Heart left ventricle (tissue), 13 donors: ENCODE measurements at regions not wholly inside any gene's neighbourhood (a gene's known extent, or its start where the extent isn't known, plus 50 kb on each side); places are given as distances from the start of the nearest gene placed in this dataset.

Experiments
- POLR2A ChIP-seq, 2 donors: fragments of 450-650 bp; IDR thresholded peaks; one replicate each; pipeline ENCODE4 v1.6.1; 2017; ENCODE audit warnings: antibody characterized with exemption in 2 of 2, mild to moderate bottlenecking in 2 of 2, moderate library complexity in 2 of 2
- TF ChIP-seq, protein P1 (sequence below), 12 donors: fragments of 200-600 bp; sonication (generic) in 4 of 12; IDR thresholded peaks; one replicate each; pipeline versions ENCODE4 v1.5.0 to v1.8.0; 2018 to 2022; ENCODE audit warnings: antibody characterized with exemption in 12 of 12, mild to moderate bottlenecking in 5 of 12
- donor health status: ischemic (EF 13 %, LVEDD 7.1; RV severe dilation, severe dysfunction).
- donor health status: DM: no; HTN: yes; CAD: no.
- donor health status: DM: no; HTN: no; CAD: no.
- donor health status: ischemic (EF 25% LVEDD 6.9; RV normal size, moderate dysfunction).
- donor health status: ischemic (EF 25% LVEDD 5.7; RV mildly dilated, moderate dysfunction).
- donor health status: ischemic (EF 35%, LVEDD 5.7; RV mildly dilated, moderate dysfunction).
- donor health status: nonischemic (EF 11% LVEDD 7.7; RV severe dilation, severe dysfunction).
- donor health status: DM: yes; HTN: yes; CAD: no.
- donor health status: PGD.
- donor health status: ischemic (EF 29% LVEDD 5.4; RV normal size, mild dysfunction).
- donor health status: nonischemic (EF 23%, LVEDD 6.1; RV moderate dilation, normal function).

DNA sequence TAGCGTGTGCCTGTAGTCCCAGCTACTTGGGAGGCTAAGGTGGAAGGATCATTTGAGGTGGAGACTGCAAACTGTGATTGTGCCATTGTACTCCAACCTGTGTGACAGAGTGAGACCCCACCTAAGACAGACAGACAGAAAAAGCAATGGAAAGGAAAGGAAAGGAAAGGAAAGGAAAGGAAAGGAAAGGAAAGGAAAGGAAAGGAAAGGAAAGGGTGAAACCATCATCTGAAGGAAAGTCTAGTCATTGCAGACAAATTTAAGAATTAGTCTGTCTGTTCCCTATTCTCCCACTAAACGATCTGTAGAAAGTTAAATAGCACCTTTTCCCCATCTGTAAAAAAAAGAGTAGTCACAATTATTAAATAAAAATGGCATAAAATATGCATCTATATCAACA lies 91.1 kb upstream of the SKAP2 start:
- TF ChIP-seq, protein P1, sequence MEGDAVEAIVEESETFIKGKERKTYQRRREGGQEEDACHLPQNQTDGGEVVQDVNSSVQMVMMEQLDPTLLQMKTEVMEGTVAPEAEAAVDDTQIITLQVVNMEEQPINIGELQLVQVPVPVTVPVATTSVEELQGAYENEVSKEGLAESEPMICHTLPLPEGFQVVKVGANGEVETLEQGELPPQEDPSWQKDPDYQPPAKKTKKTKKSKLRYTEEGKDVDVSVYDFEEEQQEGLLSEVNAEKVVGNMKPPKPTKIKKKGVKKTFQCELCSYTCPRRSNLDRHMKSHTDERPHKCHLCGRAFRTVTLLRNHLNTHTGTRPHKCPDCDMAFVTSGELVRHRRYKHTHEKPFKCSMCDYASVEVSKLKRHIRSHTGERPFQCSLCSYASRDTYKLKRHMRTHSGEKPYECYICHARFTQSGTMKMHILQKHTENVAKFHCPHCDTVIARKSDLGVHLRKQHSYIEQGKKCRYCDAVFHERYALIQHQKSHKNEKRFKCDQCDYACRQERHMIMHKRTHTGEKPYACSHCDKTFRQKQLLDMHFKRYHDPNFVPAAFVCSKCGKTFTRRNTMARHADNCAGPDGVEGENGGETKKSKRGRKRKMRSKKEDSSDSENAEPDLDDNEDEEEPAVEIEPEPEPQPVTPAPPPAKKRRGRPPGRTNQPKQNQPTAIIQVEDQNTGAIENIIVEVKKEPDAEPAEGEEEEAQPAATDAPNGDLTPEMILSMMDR (IDR thresholded peaks at IDR 0.05), result no peak
- TF ChIP-seq POLR2A (IDR thresholded peaks at IDR 0.05), result no peak
